Spinal cord (tissue), 9 donors: ENCODE measurements at regions not wholly inside any gene's neighbourhood (a gene's known extent, or its start where the extent isn't known, plus 50 kb on each side); places are given as distances from the start of the nearest gene placed in this dataset.

Source experiments
- DNase-seq, 6 donors: peaks; one replicate each; pipeline versions ENCODE4 v3.0.0 to v3.0.0-alpha.2; 2013 to 2015; ENCODE audit warnings: low spot score in 6 of 6, low read depth in 4 of 6
- H3K27ac ChIP-seq: one replicate; pipeline ENCODE4 v1.5.1; 2013; ENCODE audit warnings: low read depth, low read length, control low read depth
- H3K27me3 ChIP-seq: one replicate; pipeline ENCODE4 v1.6.1; 2013; ENCODE audit warnings: low read length; ENCODE audit not compliant: control insufficient read depth, insufficient read depth
- H3K36me3 ChIP-seq: one replicate; pipeline ENCODE4 v1.6.1; 2013; ENCODE audit warnings: low read length; ENCODE audit not compliant: control insufficient read depth, insufficient read depth
- H3K4me1 ChIP-seq: one replicate; pipeline ENCODE4 v1.6.1; 2013; ENCODE audit warnings: low read length; ENCODE audit not compliant: control insufficient read depth, insufficient read depth
- H3K4me3 ChIP-seq: one replicate; pipeline ENCODE4 v1.5.1; 2013; ENCODE audit warnings: low read depth, low read length, control low read depth
- H3K9me3 ChIP-seq: one replicate; pipeline ENCODE4 v1.6.1; 2013; ENCODE audit warnings: low read length; ENCODE audit not compliant: control insufficient read depth, insufficient read depth
- WGBS: methylation state at CpG from one replicate; pipeline ENCODE4 v1.1.5; 2013; ENCODE audit warnings: missing lambda C conversion rate; ENCODE audit not compliant: insufficient coverage; 5-methylcytosine and 5-hydroxymethylcytosine counted together
- donor health status: healthy.

DNA sequence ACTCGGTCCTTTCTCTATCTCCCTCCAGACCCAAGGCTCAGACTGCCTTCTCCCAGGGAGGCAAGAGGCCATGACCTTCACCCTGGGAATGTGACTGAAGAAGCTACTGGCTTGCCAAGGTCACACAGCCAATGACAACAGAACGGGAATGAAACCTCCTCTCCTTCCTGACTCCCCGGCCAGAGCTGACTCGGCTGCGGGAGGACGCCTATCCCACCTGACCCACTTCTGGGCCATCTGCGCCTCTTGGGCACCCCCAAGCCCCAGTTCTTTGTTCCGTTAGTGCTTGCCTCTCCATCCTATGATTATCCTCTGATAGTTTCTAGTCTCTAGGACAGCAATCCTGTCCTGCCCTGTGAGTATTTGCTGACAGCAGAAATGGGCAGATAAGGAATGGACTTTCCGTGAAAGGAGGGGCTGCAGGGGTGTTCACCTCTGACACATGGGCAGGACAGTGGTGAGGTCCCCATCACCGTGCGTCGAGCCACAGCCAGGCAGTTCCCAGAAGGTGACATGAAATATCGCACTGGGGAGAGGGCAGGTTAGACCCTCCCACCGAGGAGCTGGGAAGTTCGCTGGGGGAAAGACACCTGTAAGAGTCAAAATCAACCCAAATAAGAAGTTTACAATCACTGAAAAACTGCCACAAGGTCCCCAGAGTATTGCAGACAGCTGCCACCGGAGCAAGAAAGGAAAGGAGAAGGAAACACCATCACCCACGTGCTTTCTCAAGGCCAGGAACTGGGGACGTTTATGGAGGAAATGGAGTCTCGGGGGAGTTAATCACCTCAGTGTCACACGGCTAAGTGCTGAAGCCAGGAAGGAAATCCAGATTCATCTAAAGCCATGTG lies 63.0 kb downstream of the INSIG1 start:
- no peak for DNase-seq
- Histone ChIP-seq H3K9me3 (no peaks in the 10 kb centered on the region), H3K27me3 (peaks cover 22% of the 10 kb centered on the region), H3K36me3 (no peaks in the 10 kb centered on the region), H3K27ac (no peak overlapping the region), H3K4me1 (peaks cover 3% of the 10 kb centered on the region), H3K4me3 (no peak overlapping the region)
- WGBS: 59% methylated on average over 17 of the region's 20 CpGs

GRCh38 chr7:155361346-155361680 lies 63.6 kb downstream of the INSIG1 start:
- 84% methylated on average over 10 of the region's 12 CpGs for WGBS
- Histone ChIP-seq H3K36me3 (no peaks in the 10 kb centered on the region), H3K4me1 (peaks cover 3% of the 10 kb centered on the region), H3K9me3 (no peaks in the 10 kb centered on the region), H3K27ac (no peak overlapping the region), H3K27me3 (peaks cover 22% of the 10 kb centered on the region), H3K4me3 (no peak overlapping the region)
- no peak for DNase-seq

DNA sequence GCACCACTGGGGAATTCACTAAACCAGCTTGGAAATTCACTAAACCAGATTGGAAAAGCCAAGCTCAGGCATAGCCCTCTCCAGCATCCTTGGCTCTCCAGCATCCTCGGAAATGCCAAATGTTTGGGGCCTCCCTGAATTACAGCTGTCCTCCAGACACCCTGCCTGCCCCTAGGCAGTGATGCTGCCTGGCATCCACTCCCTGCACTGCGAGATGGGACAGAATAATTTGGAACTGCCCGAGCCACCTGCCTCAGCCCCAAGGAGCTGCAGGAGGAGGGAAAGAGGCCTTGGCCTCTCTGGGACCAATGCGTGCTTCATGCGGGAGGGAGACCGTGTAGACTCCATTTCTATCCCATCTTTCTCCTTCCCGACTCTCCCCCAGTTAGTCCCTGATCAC lies 64.3 kb downstream of the INSIG1 start:
- peaks cover 20% of the 10 kb centered on the region for H3K27me3 ChIP-seq

GRCh38 chr7:155362380-155363145 lies 64.9 kb downstream of the INSIG1 start:
- H3K27me3 ChIP-seq: peaks cover 17% of the 10 kb centered on the region
- H3K4me1 ChIP-seq: no peaks in the 10 kb centered on the region
- no peaks in the 10 kb centered on the region for H3K9me3 ChIP-seq
- H3K27ac ChIP-seq: no peak overlapping the region
- H3K4me3 ChIP-seq: no peak overlapping the region
- WGBS: 78% methylated on average over 9 of the region's 11 CpGs
- DNase-seq: no peak
- H3K36me3 ChIP-seq: no peaks in the 10 kb centered on the region

More for the DNA sequence above, 64.3 kb downstream of the INSIG1 start:
- peaks cover under 1% of the 10 kb centered on the region for H3K4me1 ChIP-seq
- H3K36me3 ChIP-seq: no peaks in the 10 kb centered on the region
- H3K4me3 ChIP-seq: no peak overlapping the region
- H3K9me3 ChIP-seq: no peaks in the 10 kb centered on the region
- no peak overlapping the region for H3K27ac ChIP-seq
- WGBS: 92% methylated on average over 4 of the region's 7 CpGs
- no peak for DNase-seq

- Histone ChIP-seq H3K4me1 (no peaks in the 10 kb centered on the region), H3K4me3 (no peak overlapping the region), H3K27me3 (peaks cover 14% of the 10 kb centered on the region), H3K27ac (no peak overlapping the region), H3K36me3 (no peaks in the 10 kb centered on the region), H3K9me3 (no peaks in the 10 kb centered on the region)
- no peak for DNase-seq
- 91% methylated on average over 5 of the region's 9 CpGs for WGBS
Measured at GRCh38 chr7:155363146-155363539, 65.5 kb downstream of the INSIG1 start.

DNA sequence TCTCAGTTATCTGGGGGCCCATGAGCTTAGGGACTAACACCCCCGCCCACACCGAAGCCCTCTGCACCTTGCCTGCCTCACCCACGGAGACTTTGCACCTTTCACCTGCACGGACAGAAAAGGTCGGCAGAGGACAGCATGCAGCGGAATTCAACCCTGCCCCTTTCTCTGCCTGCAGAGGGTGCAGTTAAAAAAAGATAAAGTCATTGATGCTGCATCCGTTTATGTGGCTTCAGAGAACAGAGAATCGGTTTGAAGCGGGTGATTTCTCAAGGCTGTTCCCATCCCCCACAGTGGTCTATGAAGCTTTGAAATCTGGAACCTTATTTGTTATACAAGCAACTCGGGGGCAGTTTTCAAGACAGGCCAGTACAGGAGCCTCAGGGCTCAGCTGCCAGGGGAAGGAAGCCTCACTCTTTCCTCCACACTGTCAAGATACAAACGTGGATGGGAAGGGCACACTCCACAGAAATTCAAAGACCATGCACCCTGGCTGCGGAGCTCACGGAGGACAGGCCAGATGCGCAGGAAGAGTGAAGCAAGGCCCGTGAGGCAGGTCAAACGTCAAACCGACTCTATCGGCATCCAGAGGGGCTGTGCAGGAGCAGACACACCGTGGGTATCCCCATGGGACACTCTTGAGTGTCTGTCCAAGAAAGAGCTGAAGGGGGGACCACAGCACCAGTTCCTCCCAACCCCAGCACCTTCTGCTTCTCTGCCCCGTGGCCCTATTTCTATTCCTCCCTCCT lies 66.3 kb downstream of the INSIG1 start:
- no peaks in the 10 kb centered on the region for H3K36me3 ChIP-seq
- H3K4me1 ChIP-seq: no peaks in the 10 kb centered on the region
- H3K4me3 ChIP-seq: no peak overlapping the region
- H3K9me3 ChIP-seq: no peaks in the 10 kb centered on the region
- WGBS: 52% methylated on average over 19 of the region's 20 CpGs
- H3K27me3 ChIP-seq: peaks cover 16% of the 10 kb centered on the region
- peak in 1 of 6 donors; percentile 19 for DNase-seq
- no peak overlapping the region for H3K27ac ChIP-seq

DNA sequence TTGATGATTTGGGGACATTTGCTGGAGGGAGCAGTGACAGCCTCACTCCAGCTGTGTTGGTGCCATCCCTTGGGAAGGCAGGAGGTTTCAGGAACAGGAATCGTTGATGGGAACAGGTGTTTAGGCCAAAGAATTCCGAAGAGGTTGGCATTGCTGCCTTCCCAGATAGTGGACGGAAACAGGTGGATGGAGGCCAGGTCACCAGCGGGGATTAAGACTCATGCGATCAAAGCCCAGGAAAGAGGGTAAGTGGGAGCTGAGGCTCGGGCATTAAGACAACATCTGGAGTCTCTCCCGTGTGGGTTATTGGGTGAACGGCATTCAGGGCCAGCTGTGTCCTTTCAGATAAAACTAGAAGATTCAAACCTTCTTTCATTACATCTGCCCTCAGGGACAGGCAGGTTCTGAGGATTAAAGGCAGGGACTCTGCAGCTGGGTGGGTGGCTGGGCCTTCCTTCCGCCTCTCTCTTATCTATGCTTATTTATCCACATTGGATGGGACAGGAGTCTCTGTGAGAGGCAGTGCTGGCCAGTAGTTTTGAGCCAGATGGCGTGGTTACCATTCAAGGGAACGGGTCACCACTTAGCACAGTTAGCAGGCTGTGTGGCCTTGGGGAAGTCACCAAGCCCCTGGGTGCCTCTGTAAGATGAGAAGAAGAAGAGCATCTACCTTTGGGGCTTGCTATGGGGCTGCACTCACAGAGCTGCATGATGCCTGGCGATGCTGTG lies 67.6 kb downstream of the INSIG1 start:
- H3K9me3 ChIP-seq: no peaks in the 10 kb centered on the region
- no peak for DNase-seq
- H3K27me3 ChIP-seq: peaks cover 27% of the 10 kb centered on the region
- no peaks in the 10 kb centered on the region for H3K4me1 ChIP-seq
- H3K27ac ChIP-seq: no peak overlapping the region
- no peak overlapping the region for H3K4me3 ChIP-seq
- H3K36me3 ChIP-seq: no peaks in the 10 kb centered on the region
- WGBS: 84% methylated on average over 8 of the region's 12 CpGs

- H3K4me1 ChIP-seq: peaks cover 24% of the 10 kb centered on the region
- no peak overlapping the region for H3K4me3 ChIP-seq
- H3K27me3 ChIP-seq: peaks cover 57% of the 10 kb centered on the region
- WGBS: 86% methylated on average over 4 of the region's 7 CpGs
- no peak for DNase-seq
- no peaks in the 10 kb centered on the region for H3K9me3 ChIP-seq
- H3K36me3 ChIP-seq: no peaks in the 10 kb centered on the region
- H3K27ac ChIP-seq: no peak overlapping the region
Measured at GRCh38 chr7:155368894-155369600, 71.4 kb downstream of the INSIG1 start.

DNA sequence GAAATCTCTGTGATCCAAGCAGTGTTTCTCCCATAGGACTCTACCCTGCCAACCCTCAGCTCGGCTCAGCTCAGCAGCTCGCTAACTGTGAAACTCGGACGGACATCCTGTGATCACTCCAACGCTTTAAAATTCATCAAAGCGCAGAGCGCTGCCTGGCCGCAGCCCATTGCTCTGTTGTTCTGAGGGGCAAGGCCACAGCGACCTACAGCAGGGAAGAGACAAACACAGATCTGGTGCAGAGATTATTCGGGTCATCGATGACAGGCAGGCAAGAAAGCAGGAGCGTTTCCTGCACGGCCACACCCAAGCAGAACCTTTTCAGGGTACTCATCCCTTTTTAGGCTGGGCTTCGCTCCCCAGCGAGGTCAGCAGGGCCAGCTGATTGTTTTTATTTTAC lies 72.1 kb downstream of the INSIG1 start:
- H3K9me3 ChIP-seq: no peaks in the 10 kb centered on the region
- DNase-seq: no peak
- H3K27ac ChIP-seq: no peak overlapping the region
- no peak overlapping the region for H3K4me3 ChIP-seq
- peaks cover 31% of the 10 kb centered on the region for H3K4me1 ChIP-seq
- H3K36me3 ChIP-seq: no peaks in the 10 kb centered on the region
- WGBS: 39% methylated on average over 13 of the region's 15 CpGs
- peaks cover 59% of the 10 kb centered on the region for H3K27me3 ChIP-seq
